ENCODE measurements at regions not wholly inside any gene's neighbourhood (a gene's known extent, or its start where the extent isn't known, plus 50 kb on each side); places are given as distances from the start of the nearest gene placed in this dataset.

DNA sequence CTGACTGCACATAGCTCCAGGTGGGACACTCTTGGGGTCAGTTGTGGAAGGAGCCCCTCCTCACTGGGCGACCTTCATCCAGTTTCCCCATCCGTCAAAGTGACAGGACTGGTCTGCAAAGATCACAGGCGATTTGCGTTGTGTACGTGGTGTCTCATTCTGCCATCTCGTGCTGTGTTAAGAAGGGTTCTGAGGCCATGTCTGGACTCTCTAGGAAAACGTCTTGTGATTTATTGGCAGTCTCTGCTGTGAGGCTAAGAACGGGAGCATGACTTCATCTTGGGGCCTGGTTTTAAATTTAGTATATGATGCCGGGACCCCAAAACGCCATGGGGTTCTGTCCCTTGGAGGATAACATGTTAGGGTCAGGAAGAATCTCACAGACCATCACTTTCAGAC, 65.2 kb upstream of the CIBAR2 start:
- H3K27ac ChIP-seq (ENCODE audit: insufficient read length, low read depth, low read length) = no peak overlapping the region
- H2BK12ac ChIP-seq (ENCODE audit: insufficient read length, low read depth, low read length) = no peak overlapping the region
- no peak overlapping the region for H4K91ac ChIP-seq (ENCODE audit: insufficient read length, low read depth, low read length)
- no peak overlapping the region for H3K14ac ChIP-seq (ENCODE audit: insufficient read depth, low read length)
- no peak overlapping the region for H3T11ph ChIP-seq (ENCODE audit: low read length)
- peak overlapping the region in 1 of 3 experiments; percentile 33; a peak in 1 of 7 replicates for H3K27ac Mint-ChIP-seq
- no peak overlapping the region for H3K23ac ChIP-seq (ENCODE audit: insufficient read length, low read depth, low read length)
- TF ChIP-seq, protein P1, sequence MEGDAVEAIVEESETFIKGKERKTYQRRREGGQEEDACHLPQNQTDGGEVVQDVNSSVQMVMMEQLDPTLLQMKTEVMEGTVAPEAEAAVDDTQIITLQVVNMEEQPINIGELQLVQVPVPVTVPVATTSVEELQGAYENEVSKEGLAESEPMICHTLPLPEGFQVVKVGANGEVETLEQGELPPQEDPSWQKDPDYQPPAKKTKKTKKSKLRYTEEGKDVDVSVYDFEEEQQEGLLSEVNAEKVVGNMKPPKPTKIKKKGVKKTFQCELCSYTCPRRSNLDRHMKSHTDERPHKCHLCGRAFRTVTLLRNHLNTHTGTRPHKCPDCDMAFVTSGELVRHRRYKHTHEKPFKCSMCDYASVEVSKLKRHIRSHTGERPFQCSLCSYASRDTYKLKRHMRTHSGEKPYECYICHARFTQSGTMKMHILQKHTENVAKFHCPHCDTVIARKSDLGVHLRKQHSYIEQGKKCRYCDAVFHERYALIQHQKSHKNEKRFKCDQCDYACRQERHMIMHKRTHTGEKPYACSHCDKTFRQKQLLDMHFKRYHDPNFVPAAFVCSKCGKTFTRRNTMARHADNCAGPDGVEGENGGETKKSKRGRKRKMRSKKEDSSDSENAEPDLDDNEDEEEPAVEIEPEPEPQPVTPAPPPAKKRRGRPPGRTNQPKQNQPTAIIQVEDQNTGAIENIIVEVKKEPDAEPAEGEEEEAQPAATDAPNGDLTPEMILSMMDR (conservative IDR thresholded peaks at IDR 0.05) = no peak
- H3K79me2 ChIP-seq (ENCODE audit: insufficient read depth, low read length) = no peaks in the 10 kb centered on the region; the same call in 1 of the 2 replicates
- H4K5ac ChIP-seq (ENCODE audit: insufficient read length, low read depth, low read length) = no peak overlapping the region
- H2AK5ac ChIP-seq (ENCODE audit: insufficient read length, low read length) = no peak overlapping the region
- WGBS (ENCODE audit: extremely low coverage, insufficient read length, low lambda C conversion rate) = no CpG with 5 or more reads among the region's 10 CpGs
- H3K9me3 Mint-ChIP-seq = no peaks in the 10 kb centered on the region
- no peak overlapping the region for H4K8ac ChIP-seq (replicated peaks; ENCODE audit: insufficient read length, low read depth, low read length)
- no peak overlapping the region for H3K4me3 Mint-ChIP-seq
- no peak overlapping the region for H2BK20ac ChIP-seq (ENCODE audit: low read depth, low read length, poor library complexity, severe bottlenecking)
- H2BK120ac ChIP-seq (ENCODE audit: low read depth, low read length, poor library complexity, severe bottlenecking) = no peak overlapping the region
- H2BK15ac ChIP-seq (ENCODE audit: low read depth, low read length) = no peak overlapping the region
- H3K18ac ChIP-seq (ENCODE audit: insufficient read length, low read depth, low read length) = no peak overlapping the region
- H3K4me1 Mint-ChIP-seq = peaks cover 31 to 43% of the 10 kb centered on the region in 2 experiments
- H3K9me3 ChIP-seq (ENCODE audit: control insufficient read depth, low read depth, low read length) = no peaks in the 10 kb centered on the region
- no peaks in the 10 kb centered on the region for H4K20me1 ChIP-seq (ENCODE audit: control insufficient read depth, insufficient read depth, insufficient read length)
- H3K27me3 Mint-ChIP-seq (ENCODE audit: low read depth) = peaks cover under 1% of the 10 kb centered on the region; the same call in 1 of the 2 replicates
- H3K4me2 ChIP-seq (ENCODE audit: insufficient read depth, insufficient read length, low read length) = no peak overlapping the region
- no peak overlapping the region for H3K4ac ChIP-seq (ENCODE audit: low read depth, low read length)
- no peaks in the 10 kb centered on the region for H3K79me1 ChIP-seq (ENCODE audit: insufficient read depth, low read depth, low read length, poor library complexity, severe bottlenecking)
- H3K23me2 ChIP-seq (ENCODE audit: insufficient read length, low read depth, low read length, poor library complexity, severe bottlenecking) = no peaks in the 10 kb centered on the region
- peaks cover 0 to 1% (median 0%) of the 10 kb centered on the region in 3 experiments; a peak in 1 of 7 replicates for H3K36me3 Mint-ChIP-seq (ENCODE audit: insufficient read depth in 1 of 3, low read depth in 3 of 3)
- H2BK5ac ChIP-seq (ENCODE audit: insufficient read length, low read length) = no peak overlapping the region
- H3K4me1 ChIP-seq (ENCODE audit: insufficient read depth, low read length) = peaks cover 5% of the 10 kb centered on the region; the same call in 1 of the 2 replicates
- no peaks in the 10 kb centered on the region for H3K27me3 ChIP-seq (ENCODE audit: insufficient read depth, low read length)
- H3K56ac ChIP-seq (ENCODE audit: insufficient read length, low read depth, low read length) = no peak overlapping the region
- DNase-seq = no peak
- H3K9ac ChIP-seq (ENCODE audit: extremely low read depth, insufficient read length, low read length) = no peak overlapping the region
- H2AFZ ChIP-seq (ENCODE audit: low read length) = no peak overlapping the region

All from H9 (cell line).